GM13977 (cell line): ENCODE measurements at regions not wholly inside any gene's neighbourhood (a gene's known extent, or its start where the extent isn't known, plus 50 kb on each side); places are given as distances from the start of the nearest gene placed in this dataset.

ENCODE experiments used
- DNase-seq: peaks from one replicate; pipeline ENCODE4 v3.0.0; 2012; ENCODE audit warnings: low spot score
- in situ Hi-C: fragments of 300-500 bp; cut with MboI; formaldehyde crosslinking; loops from one replicate; pipeline ENCODE4 v1.12.0; 2022; ENCODE audit warnings: low sequenced_read_pairs, low pct_unique_long_range_greater_than_20kb, mixed read lengths, inconsistent platforms; ENCODE audit not compliant: unreplicated experiment
- TF ChIP-seq, protein P1 (sequence below): IDR thresholded peaks from 2 replicates; pipeline ENCODE4 v1.5.1; 2012; ENCODE audit warnings: mild to moderate bottlenecking, control low read depth; ENCODE audit not compliant: insufficient read depth; ENCODE audit errors: extremely low read depth, missing control alignments

DNA sequence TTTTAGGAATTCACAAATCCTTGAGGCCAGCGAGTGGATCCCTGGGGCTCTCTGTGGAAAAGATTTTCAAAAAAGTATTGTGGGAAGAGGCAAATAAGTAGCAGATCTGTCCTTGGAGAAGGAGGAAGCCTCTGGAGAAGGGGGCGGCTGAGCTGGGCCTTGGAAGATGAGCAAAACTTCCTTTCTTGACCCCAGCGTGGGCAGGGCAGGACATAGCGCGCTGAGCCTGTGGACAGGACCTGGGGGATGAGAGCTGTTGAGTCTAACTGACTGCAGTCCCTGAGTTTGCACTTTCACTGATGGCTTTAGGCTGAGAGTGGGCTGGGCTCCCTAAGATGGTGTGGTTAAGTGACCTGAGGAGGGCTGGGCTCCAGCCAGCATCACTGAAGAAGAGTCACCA lies 170.2 kb upstream of the GALNT2 start:
- no peak for DNase-seq
- in situ Hi-C loops: no loop called here
- TF ChIP-seq, protein P1, sequence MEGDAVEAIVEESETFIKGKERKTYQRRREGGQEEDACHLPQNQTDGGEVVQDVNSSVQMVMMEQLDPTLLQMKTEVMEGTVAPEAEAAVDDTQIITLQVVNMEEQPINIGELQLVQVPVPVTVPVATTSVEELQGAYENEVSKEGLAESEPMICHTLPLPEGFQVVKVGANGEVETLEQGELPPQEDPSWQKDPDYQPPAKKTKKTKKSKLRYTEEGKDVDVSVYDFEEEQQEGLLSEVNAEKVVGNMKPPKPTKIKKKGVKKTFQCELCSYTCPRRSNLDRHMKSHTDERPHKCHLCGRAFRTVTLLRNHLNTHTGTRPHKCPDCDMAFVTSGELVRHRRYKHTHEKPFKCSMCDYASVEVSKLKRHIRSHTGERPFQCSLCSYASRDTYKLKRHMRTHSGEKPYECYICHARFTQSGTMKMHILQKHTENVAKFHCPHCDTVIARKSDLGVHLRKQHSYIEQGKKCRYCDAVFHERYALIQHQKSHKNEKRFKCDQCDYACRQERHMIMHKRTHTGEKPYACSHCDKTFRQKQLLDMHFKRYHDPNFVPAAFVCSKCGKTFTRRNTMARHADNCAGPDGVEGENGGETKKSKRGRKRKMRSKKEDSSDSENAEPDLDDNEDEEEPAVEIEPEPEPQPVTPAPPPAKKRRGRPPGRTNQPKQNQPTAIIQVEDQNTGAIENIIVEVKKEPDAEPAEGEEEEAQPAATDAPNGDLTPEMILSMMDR: no peak

DNA sequence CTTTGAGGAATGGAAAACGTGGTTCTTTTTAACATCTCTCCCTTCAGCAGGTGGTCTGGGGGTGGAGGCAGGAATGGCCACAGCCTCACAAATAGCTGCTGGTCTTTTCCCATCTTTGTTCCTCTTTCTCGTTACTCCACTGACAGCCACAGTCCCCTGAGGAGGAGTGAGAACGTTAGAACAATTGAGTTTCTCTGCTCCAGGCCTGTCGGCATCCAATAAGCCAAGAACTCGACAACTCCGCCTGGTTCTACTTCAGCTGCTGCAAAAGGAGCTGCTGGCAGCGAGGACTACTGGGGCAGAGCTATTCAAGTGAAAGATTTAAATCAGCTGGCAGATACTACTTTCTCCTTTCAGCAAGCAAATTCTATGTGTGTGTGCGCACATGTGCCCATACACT lies 169.5 kb upstream of the GALNT2 start:
- TF ChIP-seq, protein P1: no peak
- no peak for DNase-seq
- in situ Hi-C loops: no loop called here

DNA sequence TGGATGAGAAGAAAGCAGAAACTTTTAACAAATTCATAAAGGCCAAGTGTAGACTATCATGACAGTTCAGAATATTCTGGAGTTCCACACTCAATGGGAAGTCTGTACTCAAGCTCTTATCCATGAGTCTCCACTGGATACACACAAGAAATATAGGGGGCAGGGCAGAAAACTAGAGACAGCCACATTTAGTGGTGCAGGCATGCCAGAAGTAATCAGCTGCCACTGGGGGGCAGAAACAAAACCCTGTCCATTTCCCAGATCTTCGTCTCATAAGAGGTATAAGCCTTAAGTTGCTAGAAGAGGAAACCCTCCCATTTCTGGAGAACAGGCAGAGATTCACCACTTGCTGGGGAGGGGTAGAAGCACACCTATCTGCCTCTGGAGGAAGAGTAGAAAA lies 166.8 kb upstream of the GALNT2 start:
- TF ChIP-seq, protein P1: no peak
- in situ Hi-C loops: no loop called here
- no peak for DNase-seq

DNA sequence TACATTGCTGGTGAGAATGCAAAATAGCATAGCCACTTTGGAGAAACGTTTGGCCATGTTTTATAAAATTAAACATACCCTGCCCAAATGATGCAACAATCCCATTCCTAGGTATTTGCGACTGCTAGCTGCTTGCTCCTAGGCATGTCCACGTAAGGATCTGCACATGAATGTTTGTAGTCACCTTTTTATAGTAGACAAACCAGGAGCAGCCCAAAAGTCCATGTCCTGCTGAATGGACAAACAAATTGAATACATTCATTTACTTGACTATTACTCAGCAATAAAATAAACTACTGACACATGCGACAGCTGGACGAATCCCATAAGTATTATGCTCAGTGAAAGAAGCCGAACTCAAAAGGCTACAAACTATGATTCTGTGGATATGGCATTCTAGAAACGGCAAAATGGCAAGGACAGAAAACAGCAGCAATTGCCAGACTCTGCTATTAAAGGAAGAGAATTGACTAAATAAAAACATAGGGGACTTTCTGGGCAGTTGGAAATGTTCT lies 161.9 kb upstream of the GALNT2 start:
- in situ Hi-C loops: no loop called here
- TF ChIP-seq, protein P1: no peak
- DNase-seq: no peak

DNA sequence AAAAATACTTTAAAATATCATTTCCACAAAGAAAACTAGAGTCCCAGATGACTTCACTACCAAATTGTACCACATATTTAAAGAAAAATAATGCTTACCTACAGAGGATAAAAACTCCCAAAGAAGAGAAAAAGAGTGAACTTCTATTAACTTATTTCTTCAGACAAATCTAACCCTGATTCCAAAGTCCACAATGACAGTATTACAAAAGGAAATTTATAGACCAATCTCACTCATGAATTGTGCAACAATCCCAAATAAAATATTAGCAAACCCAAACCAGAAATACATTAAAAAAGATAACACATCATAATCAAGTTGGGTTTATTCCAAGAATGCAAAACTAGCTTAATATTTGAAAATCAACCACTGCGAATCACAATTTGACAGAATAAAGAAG lies 161.4 kb upstream of the GALNT2 start:
- in situ Hi-C loops: no loop called here
- TF ChIP-seq, protein P1: no peak
- no peak for DNase-seq

DNA sequence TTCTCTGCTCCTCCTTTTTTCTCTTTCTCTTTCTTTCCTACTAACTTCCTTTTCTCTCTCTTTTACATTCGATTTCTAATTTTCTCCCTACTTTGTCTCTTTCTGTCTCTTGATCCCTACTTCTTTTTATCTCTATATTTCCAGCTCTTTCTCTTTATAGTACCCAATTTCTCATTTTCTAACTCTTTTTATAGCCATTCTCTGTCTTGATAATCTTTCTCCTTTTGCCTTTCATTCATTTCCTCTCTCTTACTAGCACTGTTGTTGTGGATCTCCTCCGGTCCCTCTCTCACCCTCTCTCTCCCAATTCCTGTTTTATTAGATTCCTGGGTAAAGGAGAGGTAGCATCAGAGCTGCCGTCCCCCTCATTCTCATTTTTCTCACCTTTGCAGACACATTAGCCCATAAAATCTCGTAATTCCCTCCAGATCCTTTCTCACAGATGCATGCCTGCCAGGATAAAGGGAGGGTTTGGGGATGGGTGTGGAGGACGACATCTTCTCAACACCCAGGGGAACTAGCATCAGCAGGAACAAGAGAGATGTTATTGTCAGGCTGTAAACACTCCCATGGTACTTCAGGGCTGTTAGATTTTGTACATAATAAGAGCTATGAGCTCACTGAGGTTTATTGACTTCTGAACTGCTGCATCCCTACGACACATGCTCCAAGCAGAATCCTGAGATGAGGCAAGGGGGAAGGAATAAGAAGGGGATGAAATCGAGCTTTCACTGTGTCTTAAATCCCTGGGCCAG lies 159.0 kb upstream of the GALNT2 start:
- in situ Hi-C loops: no loop called here
- TF ChIP-seq, protein P1: no peak
- no peak for DNase-seq
